ENCODE measurements at regions not wholly inside any gene's neighbourhood (a gene's known extent, or its start where the extent isn't known, plus 50 kb on each side); places are given as distances from the start of the nearest gene placed in this dataset.

DNA sequence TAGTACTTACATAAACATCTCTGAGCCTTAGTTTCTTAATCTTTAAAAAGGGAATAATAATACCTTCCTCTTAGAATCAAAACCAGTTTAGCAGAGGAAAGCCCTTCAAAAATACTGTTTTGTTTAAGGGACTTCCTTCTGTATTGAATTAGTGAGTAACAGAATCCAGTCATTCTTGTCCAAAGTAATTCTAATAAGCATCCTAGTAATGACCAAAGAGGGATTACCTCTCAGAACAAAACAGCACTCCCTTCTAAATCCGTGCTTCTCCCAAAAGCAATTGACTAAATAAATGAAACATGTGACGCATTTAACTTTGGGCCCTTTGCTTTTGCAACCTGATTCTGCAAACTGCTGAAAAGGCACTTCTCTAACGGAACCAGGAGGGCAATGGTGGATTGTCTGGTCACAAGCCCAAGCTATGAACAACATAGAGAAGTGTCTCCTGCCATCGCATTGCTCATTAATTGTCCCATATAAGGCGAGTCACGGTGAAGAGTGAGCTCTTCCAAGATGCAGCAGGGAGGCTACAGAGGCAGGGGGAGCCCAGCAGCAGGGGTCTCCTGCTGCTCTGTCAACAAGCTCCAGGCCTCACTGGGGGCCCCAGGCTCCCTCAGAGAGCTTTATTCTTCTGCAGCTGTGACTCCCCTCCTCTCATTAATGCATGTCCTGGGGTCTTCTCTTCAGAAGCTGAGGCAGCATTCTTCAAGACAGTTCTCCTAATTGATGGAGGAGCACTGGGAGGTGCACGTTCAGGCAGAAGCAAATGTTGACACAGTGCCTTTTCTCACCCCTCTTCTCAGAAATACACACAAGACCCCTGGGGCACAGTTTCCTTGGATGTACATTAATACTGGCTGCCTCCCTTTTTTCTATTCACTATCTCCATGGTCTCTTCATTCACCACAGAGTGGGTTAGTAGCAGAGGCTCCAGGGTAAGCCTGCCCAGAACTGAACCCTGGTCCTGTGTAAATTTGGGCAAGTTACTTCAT is 419.6 kb upstream of the RASGEF1B start:
- H3K27ac ChIP-seq (ENCODE audit: low read depth, low read length, poor library complexity, severe bottlenecking), result no peak overlapping the region
- H3K4me1 ChIP-seq (ENCODE audit: insufficient read depth, low read length, severe bottlenecking), result no peaks in the 10 kb centered on the region
- no peak overlapping the region for H3K4me2 ChIP-seq (ENCODE audit: low read length)
- H2AFZ ChIP-seq (ENCODE audit: low read length), result no peak overlapping the region
- no peaks in the 10 kb centered on the region for H3K79me2 ChIP-seq (ENCODE audit: insufficient read depth, low read length)
- H3K27me3 ChIP-seq (ENCODE audit: insufficient read depth, low read length), result no peaks in the 10 kb centered on the region
- H3K9me3 ChIP-seq (ENCODE audit: low read length), result no peaks in the 10 kb centered on the region
- no peaks in the 10 kb centered on the region for H3K36me3 ChIP-seq (ENCODE audit: insufficient read depth, low read length)
- H3K9ac ChIP-seq (ENCODE audit: low read length), result no peak overlapping the region
- H3K9me2 ChIP-seq (ENCODE audit: low read depth, low read length), result no peaks in the 10 kb centered on the region
- no peaks in the 10 kb centered on the region for H4K20me1 ChIP-seq (ENCODE audit: insufficient read depth, low read length)
- no peak overlapping the region for H3K4me3 ChIP-seq (ENCODE audit: low read depth, low read length, poor library complexity, severe bottlenecking)
- TF ChIP-seq, protein P1, sequence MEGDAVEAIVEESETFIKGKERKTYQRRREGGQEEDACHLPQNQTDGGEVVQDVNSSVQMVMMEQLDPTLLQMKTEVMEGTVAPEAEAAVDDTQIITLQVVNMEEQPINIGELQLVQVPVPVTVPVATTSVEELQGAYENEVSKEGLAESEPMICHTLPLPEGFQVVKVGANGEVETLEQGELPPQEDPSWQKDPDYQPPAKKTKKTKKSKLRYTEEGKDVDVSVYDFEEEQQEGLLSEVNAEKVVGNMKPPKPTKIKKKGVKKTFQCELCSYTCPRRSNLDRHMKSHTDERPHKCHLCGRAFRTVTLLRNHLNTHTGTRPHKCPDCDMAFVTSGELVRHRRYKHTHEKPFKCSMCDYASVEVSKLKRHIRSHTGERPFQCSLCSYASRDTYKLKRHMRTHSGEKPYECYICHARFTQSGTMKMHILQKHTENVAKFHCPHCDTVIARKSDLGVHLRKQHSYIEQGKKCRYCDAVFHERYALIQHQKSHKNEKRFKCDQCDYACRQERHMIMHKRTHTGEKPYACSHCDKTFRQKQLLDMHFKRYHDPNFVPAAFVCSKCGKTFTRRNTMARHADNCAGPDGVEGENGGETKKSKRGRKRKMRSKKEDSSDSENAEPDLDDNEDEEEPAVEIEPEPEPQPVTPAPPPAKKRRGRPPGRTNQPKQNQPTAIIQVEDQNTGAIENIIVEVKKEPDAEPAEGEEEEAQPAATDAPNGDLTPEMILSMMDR (IDR thresholded peaks at IDR 0.05; ENCODE audit: low read length), result no peak
- TF ChIP-seq EZH2 (IDR thresholded peaks at IDR 0.05; ENCODE audit: borderline replicate concordance, low read length), result no peak
- no peaks in the 10 kb centered on the region for H3F3A ChIP-seq (ENCODE audit: insufficient read depth, low read length)

DNA sequence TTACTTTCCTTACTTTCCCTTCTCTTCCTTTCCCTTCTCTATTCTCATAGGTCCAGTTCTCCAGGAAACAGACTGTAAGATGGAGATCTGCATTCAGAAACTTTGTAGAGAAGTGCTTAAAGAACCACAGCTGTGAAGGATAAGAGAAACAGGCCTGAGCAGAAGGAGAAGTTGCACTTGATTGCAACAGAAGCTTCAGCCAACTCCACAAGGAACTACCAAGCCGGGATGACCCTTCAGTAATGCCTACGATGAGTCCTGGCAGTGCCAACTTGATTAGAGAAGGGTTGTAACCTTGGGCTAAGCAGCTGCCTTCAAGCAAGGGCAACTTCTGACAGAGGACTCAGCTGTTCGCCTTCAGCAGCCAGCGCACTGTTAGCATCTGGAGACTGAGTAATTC is 413.3 kb upstream of the RASGEF1B start:
- TF ChIP-seq, protein P1 (IDR thresholded peaks at IDR 0.05; ENCODE audit: low read length), result no peak
- no peak for TF ChIP-seq EZH2 (IDR thresholded peaks at IDR 0.05; ENCODE audit: borderline replicate concordance, low read length)
- Histone ChIP-seq H2AFZ (ENCODE audit: low read length) (no peak overlapping the region), H3K27me3 (ENCODE audit: insufficient read depth, low read length) (no peaks in the 10 kb centered on the region), H3K27ac (ENCODE audit: low read depth, low read length, poor library complexity, severe bottlenecking) (no peak overlapping the region), H3K36me3 (ENCODE audit: insufficient read depth, low read length) (no peaks in the 10 kb centered on the region), H3F3A (ENCODE audit: insufficient read depth, low read length) (no peaks in the 10 kb centered on the region), H3K4me3 (ENCODE audit: low read depth, low read length, poor library complexity, severe bottlenecking) (no peak overlapping the region), H3K9me3 (ENCODE audit: low read length) (no peaks in the 10 kb centered on the region), H3K9ac (ENCODE audit: low read length) (no peak overlapping the region), H4K20me1 (ENCODE audit: insufficient read depth, low read length) (no peaks in the 10 kb centered on the region), H3K9me2 (ENCODE audit: low read depth, low read length) (no peaks in the 10 kb centered on the region), H3K4me1 (ENCODE audit: insufficient read depth, low read length, severe bottlenecking) (no peaks in the 10 kb centered on the region), H3K4me2 (ENCODE audit: low read length) (no peak overlapping the region), H3K79me2 (ENCODE audit: insufficient read depth, low read length) (no peaks in the 10 kb centered on the region)

DNA sequence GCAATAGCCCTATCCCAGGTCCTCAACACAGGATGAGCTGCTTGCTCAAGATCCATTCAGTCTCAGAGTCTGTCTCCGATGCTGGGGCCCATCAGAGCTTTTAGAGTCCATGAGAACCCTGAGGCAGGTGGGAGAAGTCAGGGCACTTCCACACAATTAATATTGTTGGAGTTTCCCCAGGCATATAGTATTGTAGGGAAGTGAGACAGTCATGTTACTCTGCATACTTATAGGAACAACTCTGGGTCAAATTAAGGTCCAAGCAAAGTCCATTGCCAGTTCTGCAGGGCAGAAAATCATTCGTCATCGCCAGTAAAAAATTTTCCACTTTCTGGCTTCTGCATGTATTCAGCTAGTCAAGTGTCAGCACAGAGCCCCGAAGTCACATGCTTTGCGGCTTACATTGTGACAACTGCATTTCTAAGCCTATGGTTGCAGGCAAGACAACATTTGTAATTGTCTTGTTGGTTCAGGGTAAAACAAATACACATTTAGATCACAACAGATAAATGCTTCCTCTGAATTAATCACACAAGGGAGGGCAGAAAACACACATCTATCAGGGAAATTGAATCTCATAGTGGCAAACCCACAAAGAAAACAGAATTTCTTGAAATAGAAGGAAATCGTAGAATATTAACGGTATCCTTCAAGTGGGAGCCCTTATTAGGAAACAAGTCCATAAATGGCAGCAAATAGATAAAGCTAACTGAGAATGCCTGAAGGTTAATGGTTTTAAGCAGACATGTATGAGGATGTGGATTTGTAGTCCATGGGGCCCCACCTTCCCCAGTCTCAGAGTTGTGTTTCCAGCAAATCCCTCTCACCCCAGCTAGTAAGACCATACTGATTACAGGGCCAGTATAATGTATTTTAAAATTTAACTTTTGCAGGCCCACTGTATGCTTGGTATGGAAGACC is 412.1 kb upstream of the RASGEF1B start:
- Histone ChIP-seq H3F3A (ENCODE audit: insufficient read depth, low read length) (no peaks in the 10 kb centered on the region), H3K9me3 (ENCODE audit: low read length) (no peaks in the 10 kb centered on the region), H3K4me1 (ENCODE audit: insufficient read depth, low read length, severe bottlenecking) (no peaks in the 10 kb centered on the region), H3K9me2 (ENCODE audit: low read depth, low read length) (no peaks in the 10 kb centered on the region), H3K4me2 (ENCODE audit: low read length) (no peak overlapping the region), H3K79me2 (ENCODE audit: insufficient read depth, low read length) (no peaks in the 10 kb centered on the region), H3K27me3 (ENCODE audit: insufficient read depth, low read length) (no peaks in the 10 kb centered on the region), H3K36me3 (ENCODE audit: insufficient read depth, low read length) (no peaks in the 10 kb centered on the region), H3K27ac (ENCODE audit: low read depth, low read length, poor library complexity, severe bottlenecking) (no peak overlapping the region), H4K20me1 (ENCODE audit: insufficient read depth, low read length) (no peaks in the 10 kb centered on the region), H3K4me3 (ENCODE audit: low read depth, low read length, poor library complexity, severe bottlenecking) (no peak overlapping the region), H2AFZ (ENCODE audit: low read length) (no peak overlapping the region), H3K9ac (ENCODE audit: low read length) (no peak overlapping the region)
- TF ChIP-seq, protein P1 (IDR thresholded peaks at IDR 0.05; ENCODE audit: low read length), result no peak
- TF ChIP-seq EZH2 (IDR thresholded peaks at IDR 0.05; ENCODE audit: borderline replicate concordance, low read length), result no peak

All from OCI-LY1 (cell line).